Endothelial cell of umbilical vein (primary cell): ENCODE measurements at regions not wholly inside any gene's neighbourhood (a gene's known extent, or its start where the extent isn't known, plus 50 kb on each side); places are given as distances from the start of the nearest gene placed in this dataset.

Experiments
- BruUV-seq: library from RNA; stranded (reverse); fragments of 400-500 nt; replicated peaks from 2 replicates; lab custom pipeline; 2021; lab: Mats Ljungman, UMichigan
- CTCF ChIA-PET: fragments of 300-600, 350-600 bp; sonication (Branson Sonifier 250); formaldehyde crosslinking; loops from one replicate; lab custom pipeline; 2021; ENCODE audit warnings: antibody characterized with exemption, inconsistent platforms; lab: Charles Lee
- POLR2A ChIA-PET: fragments of 300-600, 350-600 bp; sonication (Branson Sonifier 250); formaldehyde crosslinking; loops from one replicate; lab custom pipeline; 2021; ENCODE audit warnings: antibody characterized with exemption, inconsistent platforms; lab: Charles Lee
- DNase-seq: peaks from one replicate; pipeline ENCODE4 v3.0.0-alpha.2; 2011; ENCODE audit warnings: low read depth, low spot score
- FAIRE-seq: peaks from 2 replicates; lab custom pipeline; 2011; peaks lifted over from hg19 to GRCh38; lab: Jason Lieb, UNC
- H2AFZ ChIP-seq: 2 replicates; pipeline ENCODE4 v1.6.0; 2012; ENCODE audit warnings: low read depth, low read length, control low read depth, inconsistent platforms
- H3K27ac ChIP-seq: 2 replicates; pipeline ENCODE4 v1.5.1; 2011; ENCODE audit warnings: low read depth, mild to moderate bottlenecking, control low read depth, low read length, moderate library complexity; ENCODE audit not compliant: insufficient read depth
- H3K27me3 ChIP-seq, 2 experiments: 2 replicates each; pipeline versions ENCODE4 v1.6.0 to v1.6.1; 2011; ENCODE audit warnings: low read length in 2 of 2, mixed read lengths in 1 of 2; ENCODE audit not compliant: control insufficient read depth in 2 of 2, insufficient read depth in 2 of 2
- H3K36me3 ChIP-seq, 2 experiments: 2 replicates in 1 of 2; 3 replicates in 1 of 2; pipeline ENCODE4 v1.5.1; 2011; ENCODE audit warnings: low read length in 2 of 2, mild to moderate bottlenecking in 1 of 2, moderate library complexity in 1 of 2; ENCODE audit not compliant: control insufficient read depth in 2 of 2, insufficient read depth in 2 of 2; ENCODE audit errors: extremely low read depth in 1 of 2
- H3K4me1 ChIP-seq: 3 replicates; pipeline ENCODE4 v1.5.1; 2011; ENCODE audit warnings: mild to moderate bottlenecking, low read length; ENCODE audit not compliant: control insufficient read depth, insufficient read depth; ENCODE audit errors: extremely low read depth
- H3K4me2 ChIP-seq: 2 replicates; pipeline ENCODE4 v1.6.1; 2011; ENCODE audit warnings: low read length, control low read depth, mixed read lengths; ENCODE audit not compliant: insufficient read depth
- H3K4me3 ChIP-seq, 3 experiments: fragments of 200-600 bp in 1 of 3; sonication (generic), shearing (Covaris generic) in 1 of 3; replicated peaks in 1 of 3; 2 replicates each; pipeline ENCODE4 v1.5.1; 2011 to 2016; ENCODE audit warnings: control low read depth in 3 of 3, low read length in 3 of 3, mild to moderate bottlenecking in 2 of 3, inconsistent platforms in 1 of 3, low read depth in 1 of 3, moderate library complexity in 1 of 3; ENCODE audit not compliant: insufficient read depth in 1 of 3
- H3K79me2 ChIP-seq: 2 replicates; pipeline ENCODE4 v1.6.0; 2012; ENCODE audit warnings: low read length, inconsistent platforms; ENCODE audit not compliant: control insufficient read depth, insufficient read depth
- H3K9ac ChIP-seq: replicated peaks from 2 replicates; pipeline ENCODE3; 2011; ENCODE audit warnings: low read length, control low read depth; ENCODE audit not compliant: insufficient read depth; ENCODE audit errors: extremely low read depth
- H3K9me1 ChIP-seq: replicated peaks from 3 replicates; pipeline ENCODE4 v1.6.0; 2011; ENCODE audit warnings: mild to moderate bottlenecking, low read length; ENCODE audit not compliant: control insufficient read depth, insufficient read depth; ENCODE audit errors: extremely low read depth
- H3K9me3 ChIP-seq: replicated peaks from 2 replicates; pipeline ENCODE4 v1.5.1; 2012; ENCODE audit warnings: low read length, inconsistent platforms; ENCODE audit not compliant: control insufficient read depth, insufficient read depth
- H4K20me1 ChIP-seq: replicated peaks from 2 replicates; pipeline ENCODE3; 2011; ENCODE audit warnings: mild to moderate bottlenecking, low read length; ENCODE audit not compliant: control insufficient read depth, insufficient read depth; ENCODE audit errors: extremely low read depth
- CTCF ChIP-seq, 2 donors: IDR thresholded peaks; 1 replicate in 1 of 2; 2 replicates in 1 of 2; pipeline ENCODE4 v1.5.1; 2011; ENCODE audit warnings: low read length in 2 of 2, mild to moderate bottlenecking in 2 of 2, moderate library complexity in 2 of 2, control low read depth in 1 of 2, inconsistent platforms in 1 of 2, low read depth in 1 of 2; ENCODE audit not compliant: insufficient read depth in 1 of 2; ENCODE audit errors: extremely low read depth in 1 of 2
- EZH2 ChIP-seq: IDR thresholded peaks from 2 replicates; pipeline ENCODE4 v1.6.1; 2012; ENCODE audit warnings: borderline replicate concordance, low read depth, mild to moderate bottlenecking, moderate library complexity, low read length, inconsistent platforms; ENCODE audit not compliant: severe bottlenecking
- FOS ChIP-seq: IDR thresholded peaks from 2 replicates; pipeline ENCODE4 v1.6.1; 2011; ENCODE audit warnings: mild to moderate bottlenecking, low read length, moderate library complexity, borderline replicate concordance; ENCODE audit not compliant: insufficient read depth
- GATA2 ChIP-seq: IDR thresholded peaks from 2 replicates; pipeline ENCODE4 v1.7.0; 2011; ENCODE audit warnings: low read depth, mild to moderate bottlenecking, moderate library complexity, mixed read lengths, low read length; ENCODE audit not compliant: insufficient read length, insufficient read depth
- JUN ChIP-seq: IDR thresholded peaks from 2 replicates; pipeline ENCODE4 v1.6.1; 2011; ENCODE audit warnings: borderline replicate concordance, low read depth; ENCODE audit not compliant: insufficient read length, insufficient read depth
- MYC ChIP-seq: IDR thresholded peaks from one replicate; pipeline ENCODE4 v1.6.1; 2011; ENCODE audit warnings: mild to moderate bottlenecking, low read depth, low read length
- POLR2A ChIP-seq: IDR thresholded peaks from 2 replicates; pipeline ENCODE4 v1.6.1; 2012; ENCODE audit warnings: low read depth, mild to moderate bottlenecking, control low read depth, low read length
- POLR2AphosphoS5 ChIP-seq: IDR thresholded peaks from 2 replicates; pipeline ENCODE4 v1.6.1; 2012; ENCODE audit warnings: low read depth, mild to moderate bottlenecking, control low read depth, low read length, moderate library complexity; ENCODE audit not compliant: insufficient read depth
- dilution Hi-C: fragments of 300-500 bp; cut with MboI; formaldehyde crosslinking; loops from one replicate; pipeline ENCODE4 v1.15.0; 2019; ENCODE audit warnings: low sequenced_read_pairs; ENCODE audit not compliant: extremely low pct_ligation_motif_present
- intact Hi-C: fragments of 100-400 bp; cut with micrococcal nuclease; formaldehyde crosslinking; loops from one replicate; pipeline ENCODE4 v1.10.0; 2022
- TF ChIP-seq, protein P1 (sequence below): IDR thresholded peaks from 2 replicates; pipeline ENCODE4 v1.6.1; 2011; ENCODE audit not compliant: insufficient read depth, insufficient read length

- DNase-seq, result no peak
- Histone ChIP-seq H3K4me2 (no peak overlapping the region), H3K27ac (no peak overlapping the region), H3K27me3 (no peaks in the 10 kb centered on the region), H3K9me1 (no peaks in the 10 kb centered on the region), H4K20me1 (no peaks in the 10 kb centered on the region), H3K9me3 (no peaks in the 10 kb centered on the region), H2AFZ (no peak overlapping the region), H3K9ac (no peak overlapping the region), H3K4me1 (no peaks in the 10 kb centered on the region), H3K79me2 (no peaks in the 10 kb centered on the region), H3K4me3 (no peak overlapping the region), H3K36me3 (no peaks in the 10 kb centered on the region)
- BruUV-seq, result no TSS peak
- CTCF ChIA-PET, result interaction anchor here (0.7 kb wide), 1 partner anchor 1992 kb away, joined by 3 read pairs; no protein-coding TSS in a partner anchor
- intact Hi-C loops, result no loop called here
- POLR2A ChIA-PET, result no interaction called here
- TF ChIP-seq GATA2, result no peak
- no peak for TF ChIP-seq JUN
- no peak for TF ChIP-seq POLR2A
- TF ChIP-seq, protein P1, sequence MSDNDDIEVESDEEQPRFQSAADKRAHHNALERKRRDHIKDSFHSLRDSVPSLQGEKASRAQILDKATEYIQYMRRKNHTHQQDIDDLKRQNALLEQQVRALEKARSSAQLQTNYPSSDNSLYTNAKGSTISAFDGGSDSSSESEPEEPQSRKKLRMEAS, result no peak
- no peak for TF ChIP-seq FOS
- dilution Hi-C loops, result no loop called here
- no peak for FAIRE-seq
These were observed 137.1 kb upstream of the PPP1R26 start for GRCh38 chr9:135342206-135343130.

DNA sequence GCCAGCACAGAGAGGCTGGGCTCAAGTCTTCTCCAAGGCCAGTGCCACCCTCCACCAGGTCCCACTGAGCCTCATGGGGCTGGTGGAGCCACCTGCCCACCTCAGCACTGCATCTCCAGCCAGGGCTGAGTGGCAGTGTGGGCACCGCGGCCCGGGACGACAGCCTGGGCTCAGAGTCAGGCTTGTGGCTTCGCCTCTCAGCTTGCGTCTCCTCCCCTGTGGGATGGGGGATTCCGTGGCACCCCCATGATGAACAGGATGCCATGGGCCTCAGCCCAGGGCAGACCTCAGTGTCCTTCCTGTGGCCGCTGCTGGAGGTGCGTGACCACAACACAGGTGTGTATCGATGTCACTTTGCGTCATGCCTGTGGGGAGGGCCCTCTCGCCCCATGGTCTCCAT is 136.4 kb upstream of the PPP1R26 start:
- Histone ChIP-seq H3K4me3 (no peak overlapping the region), H3K4me1 (no peaks in the 10 kb centered on the region), H3K9ac (no peak overlapping the region), H3K4me2 (no peak overlapping the region), H3K9me1 (no peaks in the 10 kb centered on the region), H3K27me3 (no peaks in the 10 kb centered on the region), H3K36me3 (no peaks in the 10 kb centered on the region), H3K9me3 (no peaks in the 10 kb centered on the region), H4K20me1 (no peaks in the 10 kb centered on the region), H3K79me2 (no peaks in the 10 kb centered on the region), H3K27ac (no peak overlapping the region), H2AFZ (no peak overlapping the region)
- DNase-seq, result no peak
- dilution Hi-C loops (no loop called here), intact Hi-C loops (no loop called here)
- ChIA-PET POLR2A (no interaction called here), CTCF (no interaction called here)
- no peak for TF ChIP-seq MYC
- no peak for TF ChIP-seq FOS
- no peak for TF ChIP-seq CTCF (IDR thresholded peaks at IDR 0.05; ENCODE audit: extremely low read depth in 1 of 2, insufficient read depth in 1 of 2, low read depth in 1 of 2, low read length in 2 of 2)
- no peak for TF ChIP-seq POLR2AphosphoS5
- TF ChIP-seq, protein P1, result no peak
- TF ChIP-seq EZH2, result no peak
- TF ChIP-seq POLR2A, result no peak
- TF ChIP-seq GATA2, result no peak
- TF ChIP-seq JUN, result no peak
- BruUV-seq, result no TSS peak
- no peak for FAIRE-seq
